ENCODE measurements at regions not wholly inside any gene's neighbourhood (a gene's known extent, or its start where the extent isn't known, plus 50 kb on each side); places are given as distances from the start of the nearest gene placed in this dataset.

DNA sequence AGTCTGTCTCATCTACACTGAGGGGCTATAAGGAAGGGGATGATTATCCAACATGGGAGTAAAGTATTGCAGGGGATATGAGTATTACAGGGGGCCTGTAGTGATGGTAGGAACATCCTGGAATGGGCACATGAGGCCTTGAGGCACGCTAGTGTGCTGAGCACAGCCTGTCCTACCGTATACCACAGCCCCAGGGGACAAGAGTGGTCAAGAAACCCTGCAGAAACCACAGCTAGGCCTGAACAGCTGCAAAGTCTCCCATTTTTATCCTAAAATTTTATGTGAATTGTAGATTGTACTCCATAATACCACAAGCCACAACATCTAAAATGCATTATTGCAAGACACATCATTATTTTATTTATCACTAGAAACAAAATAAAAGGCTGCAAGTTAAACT lies 136.3 kb upstream of the ASTN2 start:
- Histone ChIP-seq H3K9me3 (no peaks in the 10 kb centered on the region), H3K27ac (no peak overlapping the region), H3K36me3 (no peaks in the 10 kb centered on the region), H3K27me3 (no peaks in the 10 kb centered on the region), H3K4me3 (no peak overlapping the region), H3K4me1 (no peaks in the 10 kb centered on the region)
- no peak for DNase-seq (ENCODE audit: low spot score in 2 of 2)
- intact Hi-C loops (cut with DNase I; ENCODE audit: low total_unique reads), result no loop called here
- TF ChIP-seq POLR2AphosphoS5 (IDR thresholded peaks at IDR 0.05) (no peak), POLR2A (IDR thresholded peaks at IDR 0.05) (no peak)
- TF ChIP-seq, protein P1, sequence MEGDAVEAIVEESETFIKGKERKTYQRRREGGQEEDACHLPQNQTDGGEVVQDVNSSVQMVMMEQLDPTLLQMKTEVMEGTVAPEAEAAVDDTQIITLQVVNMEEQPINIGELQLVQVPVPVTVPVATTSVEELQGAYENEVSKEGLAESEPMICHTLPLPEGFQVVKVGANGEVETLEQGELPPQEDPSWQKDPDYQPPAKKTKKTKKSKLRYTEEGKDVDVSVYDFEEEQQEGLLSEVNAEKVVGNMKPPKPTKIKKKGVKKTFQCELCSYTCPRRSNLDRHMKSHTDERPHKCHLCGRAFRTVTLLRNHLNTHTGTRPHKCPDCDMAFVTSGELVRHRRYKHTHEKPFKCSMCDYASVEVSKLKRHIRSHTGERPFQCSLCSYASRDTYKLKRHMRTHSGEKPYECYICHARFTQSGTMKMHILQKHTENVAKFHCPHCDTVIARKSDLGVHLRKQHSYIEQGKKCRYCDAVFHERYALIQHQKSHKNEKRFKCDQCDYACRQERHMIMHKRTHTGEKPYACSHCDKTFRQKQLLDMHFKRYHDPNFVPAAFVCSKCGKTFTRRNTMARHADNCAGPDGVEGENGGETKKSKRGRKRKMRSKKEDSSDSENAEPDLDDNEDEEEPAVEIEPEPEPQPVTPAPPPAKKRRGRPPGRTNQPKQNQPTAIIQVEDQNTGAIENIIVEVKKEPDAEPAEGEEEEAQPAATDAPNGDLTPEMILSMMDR (IDR thresholded peaks at IDR 0.05), result no peak

DNA sequence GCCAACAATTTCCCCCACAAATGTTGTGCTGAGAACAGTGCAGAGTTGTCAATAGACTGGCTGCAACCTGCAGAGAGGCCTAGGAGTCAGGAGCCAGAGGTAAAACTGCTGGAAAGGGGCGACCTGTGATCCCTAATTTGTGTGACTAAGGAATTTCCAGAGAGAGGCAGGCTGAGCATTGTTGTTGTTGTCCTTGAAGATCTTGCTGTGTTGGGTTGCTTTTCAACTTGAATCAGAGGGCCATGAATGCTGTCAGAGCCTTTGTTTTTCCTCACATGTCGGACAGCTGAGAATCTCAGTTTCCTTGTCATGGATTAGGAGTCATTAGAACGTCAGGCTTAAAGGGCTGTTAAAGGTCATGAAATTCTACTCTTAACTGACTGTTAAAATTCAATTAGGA lies 134.6 kb upstream of the ASTN2 start:
- intact Hi-C loops (cut with DNase I; ENCODE audit: low total_unique reads), result no loop called here
- no peak for DNase-seq (ENCODE audit: low spot score in 2 of 2)

DNA sequence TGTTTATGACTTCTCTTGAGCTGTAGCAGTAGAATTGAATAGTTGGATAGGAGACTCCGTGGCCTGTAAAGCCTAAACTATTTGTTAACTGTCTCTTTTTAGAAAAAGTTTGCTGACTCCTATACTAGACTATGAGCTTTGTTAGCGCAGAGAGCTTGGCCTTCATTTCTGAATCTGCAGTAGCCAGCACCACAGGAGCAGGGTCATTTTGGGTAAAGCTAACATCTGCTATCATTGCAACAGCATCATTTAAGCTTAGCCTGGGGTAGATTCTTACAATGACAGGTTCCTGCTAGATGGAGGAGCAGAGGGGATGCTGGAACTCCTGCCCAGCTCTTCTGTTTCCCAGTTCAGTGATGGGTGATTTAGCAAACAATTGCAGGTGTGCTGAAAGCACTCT lies 133.7 kb upstream of the ASTN2 start:
- Histone ChIP-seq H3K36me3 (no peaks in the 10 kb centered on the region), H3K27ac (no peak overlapping the region), H3K9me3 (no peaks in the 10 kb centered on the region), H3K4me1 (no peaks in the 10 kb centered on the region), H3K4me3 (no peak overlapping the region), H3K27me3 (no peaks in the 10 kb centered on the region)
- no peak for TF ChIP-seq POLR2AphosphoS5 (IDR thresholded peaks at IDR 0.05)
- TF ChIP-seq POLR2A (IDR thresholded peaks at IDR 0.05), result no peak
- TF ChIP-seq, protein P1 (IDR thresholded peaks at IDR 0.05), result no peak
- intact Hi-C loops (cut with DNase I; ENCODE audit: low total_unique reads), result no loop called here
- DNase-seq (ENCODE audit: low spot score in 2 of 2), result no peak

More for the DNA sequence above, 134.6 kb upstream of the ASTN2 start:
- Histone ChIP-seq H3K27me3 (no peaks in the 10 kb centered on the region), H3K9me3 (no peaks in the 10 kb centered on the region), H3K36me3 (no peaks in the 10 kb centered on the region), H3K4me1 (no peaks in the 10 kb centered on the region), H3K27ac (no peak overlapping the region), H3K4me3 (no peak overlapping the region)
- TF ChIP-seq POLR2AphosphoS5 (IDR thresholded peaks at IDR 0.05) (no peak), POLR2A (IDR thresholded peaks at IDR 0.05) (no peak)
- TF ChIP-seq, protein P1 (IDR thresholded peaks at IDR 0.05), result no peak

DNA sequence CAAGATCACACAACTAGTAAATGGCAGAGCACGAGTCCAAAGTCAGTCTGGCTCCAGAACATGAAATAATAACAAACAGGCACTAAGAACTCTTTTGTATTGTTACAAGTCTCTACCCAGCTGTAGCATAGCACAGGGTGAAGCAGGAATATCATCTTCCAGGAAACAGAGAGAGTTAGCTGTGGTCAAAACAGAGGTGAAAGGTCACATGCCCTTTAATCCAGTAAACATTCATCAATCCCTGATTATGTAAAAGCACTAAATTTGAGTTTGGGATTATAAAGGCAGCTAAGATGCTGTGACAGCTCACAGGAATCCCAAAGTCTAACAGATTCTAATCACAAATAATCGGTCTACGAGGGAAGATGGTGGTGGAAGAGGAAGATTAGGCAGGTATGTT lies 133.0 kb upstream of the ASTN2 start:
- no peak overlapping the region for H3K27ac ChIP-seq
- H3K9me3 ChIP-seq, result no peaks in the 10 kb centered on the region
- H3K4me3 ChIP-seq, result no peak overlapping the region
- no peaks in the 10 kb centered on the region for H3K36me3 ChIP-seq
- intact Hi-C loops (cut with DNase I; ENCODE audit: low total_unique reads), result no loop called here
- no peak for DNase-seq (ENCODE audit: low spot score in 2 of 2)
- TF ChIP-seq POLR2A (IDR thresholded peaks at IDR 0.05) (no peak), POLR2AphosphoS5 (IDR thresholded peaks at IDR 0.05) (no peak)
- TF ChIP-seq, protein P1 (IDR thresholded peaks at IDR 0.05), result no peak
- no peaks in the 10 kb centered on the region for H3K27me3 ChIP-seq
- H3K4me1 ChIP-seq, result no peaks in the 10 kb centered on the region

DNA sequence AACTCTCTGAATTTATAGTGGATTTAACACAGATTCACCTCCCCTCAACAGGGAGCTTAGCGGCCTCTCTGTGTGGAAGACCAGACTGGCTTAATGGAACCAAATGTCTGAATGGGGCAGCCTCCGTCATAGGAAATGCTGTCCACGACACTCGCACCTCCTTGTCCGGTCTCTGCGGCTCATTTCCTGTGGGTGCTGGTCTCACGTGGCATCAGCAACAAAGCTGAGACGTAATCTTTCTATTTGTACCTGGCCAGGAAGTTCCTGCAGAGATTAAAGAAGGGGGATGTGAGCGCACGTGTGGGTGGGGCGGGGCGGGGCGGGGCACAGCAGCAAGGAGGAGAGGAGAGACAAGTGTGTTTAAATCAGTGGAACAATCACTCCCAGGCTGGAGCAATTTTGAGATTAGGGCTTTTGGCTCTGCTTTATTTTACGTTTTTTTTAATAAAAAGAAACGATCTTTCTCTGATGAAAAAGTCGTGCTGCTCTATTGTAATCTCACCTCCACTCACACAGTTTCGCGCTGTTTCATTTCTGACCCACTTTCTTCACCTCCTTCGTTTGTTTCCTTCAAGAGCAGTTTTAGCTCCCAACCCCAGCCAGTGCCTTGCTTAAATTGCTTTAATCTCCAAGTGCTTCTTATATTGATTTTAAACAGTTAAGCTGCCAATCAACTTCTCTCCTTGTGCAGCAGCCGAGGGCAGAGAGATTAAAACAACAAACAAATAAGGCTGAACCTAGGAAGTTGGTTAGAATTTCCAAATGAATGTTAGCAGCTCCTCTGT lies 132.2 kb upstream of the ASTN2 start:
- Histone ChIP-seq H3K9me3 (no peaks in the 10 kb centered on the region), H3K27ac (no peak overlapping the region), H3K4me3 (peak overlapping the region in 2 of 3 donors; percentile 25 to 27), H3K36me3 (no peaks in the 10 kb centered on the region), H3K4me1 (no peaks in the 10 kb centered on the region), H3K27me3 (no peaks in the 10 kb centered on the region)
- no peak for DNase-seq (ENCODE audit: low spot score in 2 of 2)
- no peak for TF ChIP-seq POLR2A (IDR thresholded peaks at IDR 0.05)
- no peak for TF ChIP-seq POLR2AphosphoS5 (IDR thresholded peaks at IDR 0.05)
- TF ChIP-seq, protein P1 (IDR thresholded peaks at IDR 0.05), result no peak
- intact Hi-C loops (cut with DNase I; ENCODE audit: low total_unique reads), result no loop called here
